OCI-LY7 (cell line): ENCODE measurements at regions not wholly inside any gene's neighbourhood (a gene's known extent, or its start where the extent isn't known, plus 50 kb on each side); places are given as distances from the start of the nearest gene placed in this dataset.

ENCODE experiments used
- CTCF ChIP-seq: fragments of 200-600 bp; sonication (generic); conservative IDR thresholded peaks from 2 replicates; pipeline ENCODE4 v1.5.1; 2014; ENCODE audit warnings: mild to moderate bottlenecking, antibody characterized with exemption, low read length, moderate library complexity, mixed read lengths
- EZH2phosphoT487 ChIP-seq: fragments of 200-600 bp; sonication (generic); IDR thresholded peaks from 2 replicates; pipeline ENCODE4 v1.6.1; 2018; ENCODE audit warnings: low read depth, borderline replicate concordance, mild to moderate bottlenecking, mixed run types, antibody characterized with exemption, low read length, moderate library complexity, mixed read lengths

GRCh38 chr15:35910227-35910626 is 364.3 kb upstream of the DPH6 start:
- TF ChIP-seq CTCF (no peak), EZH2phosphoT487 (no peak)
